Astrocyte of the spinal cord (primary cell): ENCODE measurements at regions not wholly inside any gene's neighbourhood (a gene's known extent, or its start where the extent isn't known, plus 50 kb on each side); places are given as distances from the start of the nearest gene placed in this dataset.

Experiments
- DNase-seq: peaks from one replicate; pipeline ENCODE4 v3.0.0; 2011; ENCODE audit warnings: low read depth, low spot score
- H3K4me3 ChIP-seq: 2 replicates; pipeline ENCODE4 v1.5.1; 2011; ENCODE audit warnings: low read depth, mild to moderate bottlenecking, low read length, moderate library complexity
- CTCF ChIP-seq: IDR thresholded peaks from 2 replicates; pipeline ENCODE4 v1.5.1; 2012; ENCODE audit warnings: low read depth, mild to moderate bottlenecking, low read length, inconsistent platforms
- in situ Hi-C: cut with HindIII; loops from 2 replicates; pipeline ENCODE4 v1.10.0; 2017; ENCODE audit warnings: low sequenced_read_pairs

- no peak overlapping the region for H3K4me3 ChIP-seq
- DNase-seq: no peak
- TF ChIP-seq CTCF: no peak
- in situ Hi-C loops: no loop called here
Observed at GRCh38 chr7:106177300-106177690, 65.2 kb upstream of the SYPL1 start.

- H3K4me3 ChIP-seq: no peak overlapping the region
- DNase-seq: peak; percentile 80
- peak; percentile 97 for TF ChIP-seq CTCF
- in situ Hi-C loops: no loop called here
Observed at GRCh38 chr7:106176414-106177299, 64.5 kb upstream of the SYPL1 start.

GRCh38 chr7:106175507-106175906 is 63.4 kb upstream of the SYPL1 start:
- DNase-seq: no peak
- TF ChIP-seq CTCF: no peak
- in situ Hi-C loops: no loop called here
- H3K4me3 ChIP-seq: no peak overlapping the region

GRCh38 chr7:106170651-106171050 is 58.5 kb upstream of the SYPL1 start:
- DNase-seq: no peak
- in situ Hi-C loops: loop anchor here (25.0 kb wide), 1 partner anchor 108 kb away; no protein-coding TSS in a partner anchor
- TF ChIP-seq CTCF: no peak
- no peak overlapping the region for H3K4me3 ChIP-seq

- TF ChIP-seq CTCF: no peak
- in situ Hi-C loops: loop anchor here (25.0 kb wide), 1 partner anchor 108 kb away; no protein-coding TSS in a partner anchor
- H3K4me3 ChIP-seq: no peak overlapping the region
- no peak for DNase-seq
Observed at GRCh38 chr7:106169821-106170610, 57.9 kb upstream of the SYPL1 start.

GRCh38 chr7:106167439-106168136 is 55.5 kb upstream of the SYPL1 start:
- in situ Hi-C loops: loop anchor here (25.0 kb wide), 1 partner anchor 105 kb away; no protein-coding TSS in a partner anchor
- peak; percentile 45 for DNase-seq
- TF ChIP-seq CTCF: no peak
- H3K4me3 ChIP-seq: no peak overlapping the region
